Keratinocyte (primary cell): ENCODE measurements at regions not wholly inside any gene's neighbourhood (a gene's known extent, or its start where the extent isn't known, plus 50 kb on each side); places are given as distances from the start of the nearest gene placed in this dataset.
A peak's percentile ranks its signal among the peaks of the same experiment; 100 is the strongest.

Experiments used
- DNase-seq: peaks from one replicate; pipeline ENCODE4 v3.0.0-alpha.2; 2011; ENCODE audit warnings: low read depth, missing footprints, low spot score
- FAIRE-seq: peaks from 2 replicates; lab custom pipeline; 2011; peaks lifted over from hg19 to GRCh38; lab: Jason Lieb, UNC
- H2AFZ ChIP-seq: 2 replicates; pipeline ENCODE4 v1.6.0; 2012; ENCODE audit warnings: low read length, control low read depth, inconsistent platforms; ENCODE audit not compliant: control insufficient read depth
- H3K27ac ChIP-seq: 2 replicates; pipeline ENCODE4 v1.5.1; 2011; ENCODE audit warnings: low read length; ENCODE audit not compliant: control insufficient read depth, insufficient read depth
- H3K27me3 ChIP-seq: 3 replicates; pipeline ENCODE4 v1.6.0; 2011; ENCODE audit warnings: low read length; ENCODE audit not compliant: control insufficient read depth, insufficient read depth; ENCODE audit errors: extremely low read depth
- H3K36me3 ChIP-seq, 2 experiments: 2 replicates in 1 of 2; 3 replicates in 1 of 2; pipeline ENCODE4 v1.5.1; 2011; ENCODE audit warnings: low read length in 2 of 2, mild to moderate bottlenecking in 1 of 2; ENCODE audit not compliant: control insufficient read depth in 2 of 2, insufficient read depth in 2 of 2; ENCODE audit errors: extremely low read depth in 1 of 2
- H3K4me1 ChIP-seq: 3 replicates; pipeline ENCODE4 v1.5.1; 2011; ENCODE audit warnings: low read length; ENCODE audit not compliant: control insufficient read depth, insufficient read depth; ENCODE audit errors: extremely low read depth
- H3K4me2 ChIP-seq: 3 replicates; pipeline ENCODE4 v1.6.0; 2011; ENCODE audit warnings: low read depth, low read length; ENCODE audit not compliant: control insufficient read depth, insufficient read depth; ENCODE audit errors: extremely low read depth
- H3K4me3 ChIP-seq, 3 experiments: fragments of 200-600 bp in 1 of 3; sonication (generic) in 1 of 3; 2 replicates in 2 of 3; 3 replicates in 1 of 3; pipeline ENCODE4 v1.5.1; 2011 to 2016; ENCODE audit warnings: low read length in 3 of 3, mild to moderate bottlenecking in 3 of 3, control low read depth in 2 of 3, inconsistent platforms in 1 of 3, low read depth in 1 of 3, mixed read lengths in 1 of 3, mixed run types in 1 of 3, moderate library complexity in 1 of 3; ENCODE audit not compliant: control insufficient read depth in 2 of 3, insufficient read depth in 2 of 3; ENCODE audit errors: extremely low read depth in 1 of 3
- H3K79me2 ChIP-seq: 2 replicates; pipeline ENCODE4 v1.6.0; 2012; ENCODE audit warnings: low read length; ENCODE audit not compliant: control insufficient read depth, insufficient read depth
- H3K9ac ChIP-seq: 3 replicates; pipeline ENCODE4 v1.6.0; 2011; ENCODE audit warnings: low read length; ENCODE audit not compliant: control insufficient read depth, insufficient read depth; ENCODE audit errors: extremely low read depth
- H3K9me1 ChIP-seq: 3 replicates; pipeline ENCODE4 v1.6.0; 2011; ENCODE audit warnings: low read length; ENCODE audit not compliant: control insufficient read depth, insufficient read depth; ENCODE audit errors: extremely low read depth
- H3K9me3 ChIP-seq: 2 replicates; pipeline ENCODE4 v1.5.1; 2012; ENCODE audit warnings: low read depth, low read length; ENCODE audit not compliant: control insufficient read depth
- H4K20me1 ChIP-seq: 3 replicates; pipeline ENCODE4 v1.6.0; 2011; ENCODE audit warnings: low read length; ENCODE audit not compliant: control insufficient read depth, insufficient read depth; ENCODE audit errors: extremely low read depth
- EZH2 ChIP-seq: IDR thresholded peaks from one replicate; pipeline ENCODE4 v1.6.1; 2012; ENCODE audit warnings: inconsistent platforms, mild to moderate bottlenecking, low read length, moderate library complexity
- dilution Hi-C: fragments of 300-500 bp; cut with MboI; formaldehyde crosslinking; loops from one replicate; pipeline ENCODE4 v1.7.0; 2020; ENCODE audit warnings: low sequenced_read_pairs; ENCODE audit not compliant: extremely low pct_ligation_motif_present
- TF ChIP-seq, protein P1 (sequence below), 3 experiments: IDR thresholded peaks in 1 of 3; conservative IDR thresholded peaks in 1 of 3; optimal IDR thresholded peaks in 1 of 3; 2 replicates in 2 of 3; 3 replicates in 1 of 3; pipeline versions ENCODE3 to v1.5.1; 2011; ENCODE audit warnings: low read length in 3 of 3, mild to moderate bottlenecking in 3 of 3, moderate library complexity in 2 of 3, control low read depth in 1 of 3, inconsistent platforms in 1 of 3; ENCODE audit not compliant: insufficient read depth in 2 of 3; ENCODE audit errors: extremely low read depth in 1 of 3

- H3K27ac ChIP-seq, result no peak overlapping the region
- H3K4me2 ChIP-seq, result peak overlapping the region; percentile 17
- FAIRE-seq (peak; percentile 23), DNase-seq (peak; percentile 11)
- H3K4me3 ChIP-seq, result no peak overlapping the region
- H3K36me3 ChIP-seq, result no peaks in the 10 kb centered on the region
- H3K9me1 ChIP-seq, result no peaks in the 10 kb centered on the region
- H3K27me3 ChIP-seq, result no peaks in the 10 kb centered on the region
- dilution Hi-C loops, result no loop called here
- H3K79me2 ChIP-seq, result no peaks in the 10 kb centered on the region
- TF ChIP-seq, protein P1, sequence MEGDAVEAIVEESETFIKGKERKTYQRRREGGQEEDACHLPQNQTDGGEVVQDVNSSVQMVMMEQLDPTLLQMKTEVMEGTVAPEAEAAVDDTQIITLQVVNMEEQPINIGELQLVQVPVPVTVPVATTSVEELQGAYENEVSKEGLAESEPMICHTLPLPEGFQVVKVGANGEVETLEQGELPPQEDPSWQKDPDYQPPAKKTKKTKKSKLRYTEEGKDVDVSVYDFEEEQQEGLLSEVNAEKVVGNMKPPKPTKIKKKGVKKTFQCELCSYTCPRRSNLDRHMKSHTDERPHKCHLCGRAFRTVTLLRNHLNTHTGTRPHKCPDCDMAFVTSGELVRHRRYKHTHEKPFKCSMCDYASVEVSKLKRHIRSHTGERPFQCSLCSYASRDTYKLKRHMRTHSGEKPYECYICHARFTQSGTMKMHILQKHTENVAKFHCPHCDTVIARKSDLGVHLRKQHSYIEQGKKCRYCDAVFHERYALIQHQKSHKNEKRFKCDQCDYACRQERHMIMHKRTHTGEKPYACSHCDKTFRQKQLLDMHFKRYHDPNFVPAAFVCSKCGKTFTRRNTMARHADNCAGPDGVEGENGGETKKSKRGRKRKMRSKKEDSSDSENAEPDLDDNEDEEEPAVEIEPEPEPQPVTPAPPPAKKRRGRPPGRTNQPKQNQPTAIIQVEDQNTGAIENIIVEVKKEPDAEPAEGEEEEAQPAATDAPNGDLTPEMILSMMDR (optimal IDR thresholded peaks at IDR 0.05 in 1 of 3, IDR thresholded peaks at IDR 0.05 in 1 of 3, conservative IDR thresholded peaks at IDR 0.05 in 1 of 3; ENCODE audit: extremely low read depth in 1 of 3, insufficient read depth in 2 of 3, low read length in 3 of 3), result no peak
- TF ChIP-seq EZH2, result no peak
- no peak overlapping the region for H2AFZ ChIP-seq
- no peaks in the 10 kb centered on the region for H3K9me3 ChIP-seq
- H3K4me1 ChIP-seq, result peaks cover 5% of the 10 kb centered on the region
- H3K9ac ChIP-seq, result no peak overlapping the region
- H4K20me1 ChIP-seq, result no peaks in the 10 kb centered on the region
These were observed 120.8 kb upstream of the MEIS2 start for GRCh38 chr15:37220949-37221670.

DNA sequence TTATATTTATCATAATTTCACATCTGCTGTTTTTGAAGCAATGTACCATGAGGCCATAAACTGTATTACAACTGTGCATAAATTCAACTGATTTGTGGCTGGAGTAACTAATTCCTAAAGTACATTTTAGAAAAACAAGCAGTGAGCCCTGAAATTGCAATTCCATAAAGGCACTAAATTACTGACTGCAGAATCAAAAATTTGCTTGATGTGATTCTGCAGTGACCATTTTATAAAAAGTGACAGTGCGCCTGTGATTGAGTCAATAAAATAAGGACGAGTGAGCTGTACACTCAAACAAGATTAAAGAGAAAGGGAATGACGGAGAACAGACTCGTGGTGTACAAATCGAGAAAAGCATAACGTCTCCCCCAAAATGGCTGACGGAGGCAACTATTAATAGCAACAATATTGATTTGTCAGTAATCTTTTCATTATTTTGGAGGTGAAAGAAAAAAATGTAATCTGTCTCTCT, 121.4 kb upstream of the MEIS2 start:
- FAIRE-seq, result no peak
- dilution Hi-C loops, result no loop called here
- TF ChIP-seq, protein P1 (optimal IDR thresholded peaks at IDR 0.05 in 1 of 3, IDR thresholded peaks at IDR 0.05 in 1 of 3, conservative IDR thresholded peaks at IDR 0.05 in 1 of 3; ENCODE audit: extremely low read depth in 1 of 3, insufficient read depth in 2 of 3, low read length in 3 of 3), result no peak
- TF ChIP-seq EZH2, result no peak

More for the DNA sequence above, 121.4 kb upstream of the MEIS2 start:
- H3K9me3 ChIP-seq, result no peaks in the 10 kb centered on the region
- H3K36me3 ChIP-seq, result no peaks in the 10 kb centered on the region
- DNase-seq, result no peak
- no peaks in the 10 kb centered on the region for H3K27me3 ChIP-seq
- H3K79me2 ChIP-seq, result no peaks in the 10 kb centered on the region
- H3K4me2 ChIP-seq, result no peak overlapping the region
- H2AFZ ChIP-seq, result no peak overlapping the region
- no peak overlapping the region for H3K4me3 ChIP-seq
- no peak overlapping the region for H3K9ac ChIP-seq
- peaks cover 5% of the 10 kb centered on the region for H3K4me1 ChIP-seq
- H4K20me1 ChIP-seq, result no peaks in the 10 kb centered on the region
- no peak overlapping the region for H3K27ac ChIP-seq
- no peaks in the 10 kb centered on the region for H3K9me1 ChIP-seq
